Mesenchymal stem cell (in vitro differentiated cells and primary cell): ENCODE measurements at regions not wholly inside any gene's neighbourhood (a gene's known extent, or its start where the extent isn't known, plus 50 kb on each side); places are given as distances from the start of the nearest gene placed in this dataset.

Source experiments
- DNase-seq: peaks from one replicate; pipeline ENCODE4 v3.0.0-alpha.2; 2013
- H2AFZ ChIP-seq: one replicate; pipeline ENCODE4 v1.6.1; 2013; ENCODE audit warnings: low read depth, mild to moderate bottlenecking, control low read depth, inconsistent platforms, low read length, moderate library complexity
- H2AK5ac ChIP-seq: 2 replicates; pipeline ENCODE4 v1.6.1; 2013; ENCODE audit warnings: low read length, moderate library complexity, mild to moderate bottlenecking, inconsistent platforms; ENCODE audit not compliant: severe bottlenecking
- H2BK120ac ChIP-seq: one replicate; pipeline ENCODE4 v1.6.1; 2013; ENCODE audit warnings: low read depth, mild to moderate bottlenecking, inconsistent platforms, low read length, moderate library complexity
- H2BK12ac ChIP-seq, 2 experiments: one replicate each; pipeline ENCODE4 v1.6.1; 2013; ENCODE audit warnings: inconsistent platforms in 2 of 2, low read length in 2 of 2, mild to moderate bottlenecking in 2 of 2, moderate library complexity in 2 of 2, control low read depth in 1 of 2
- H2BK15ac ChIP-seq: one replicate; pipeline ENCODE4 v1.6.1; 2013; ENCODE audit warnings: mild to moderate bottlenecking, low read depth, inconsistent platforms; ENCODE audit not compliant: poor library complexity, severe bottlenecking
- H2BK5ac ChIP-seq: 2 replicates; pipeline ENCODE4 v1.6.1; 2013; ENCODE audit warnings: low read depth, mild to moderate bottlenecking, low read length, control low read depth, inconsistent platforms; ENCODE audit not compliant: poor library complexity, severe bottlenecking
- H3K14ac ChIP-seq, 2 experiments: one replicate each; pipeline ENCODE4 v1.6.1; 2013; ENCODE audit warnings: inconsistent platforms in 2 of 2, low read length in 2 of 2, control low read depth in 1 of 2, mild to moderate bottlenecking in 1 of 2, moderate library complexity in 1 of 2
- H3K18ac ChIP-seq, 2 experiments: one replicate each; pipeline ENCODE4 v1.6.1; 2013; ENCODE audit warnings: inconsistent platforms in 2 of 2, low read length in 2 of 2, control low read depth in 1 of 2, low read depth in 1 of 2, mild to moderate bottlenecking in 1 of 2
- H3K23ac ChIP-seq, 2 experiments: one replicate each; pipeline ENCODE4 v1.6.1; 2013; ENCODE audit warnings: inconsistent platforms in 2 of 2, low read length in 2 of 2, mild to moderate bottlenecking in 2 of 2, moderate library complexity in 2 of 2, control low read depth in 1 of 2
- H3K27ac ChIP-seq: 2 replicates; pipeline ENCODE4 v1.5.1; 2013; ENCODE audit warnings: mild to moderate bottlenecking, moderate library complexity, low read length, control low read depth, inconsistent platforms; ENCODE audit not compliant: poor library complexity, severe bottlenecking
- H3K27me3 ChIP-seq, 2 experiments: 2 replicates each; pipeline versions ENCODE4 v1.6.1 to v1.7.0; 2013; ENCODE audit warnings: low read length in 2 of 2, mild to moderate bottlenecking in 2 of 2, moderate library complexity in 2 of 2, control low read depth in 1 of 2, inconsistent platforms in 1 of 2; ENCODE audit not compliant: control insufficient read depth in 1 of 2, insufficient read depth in 1 of 2
- H3K36me3 ChIP-seq, 2 experiments: 2 replicates each; pipeline versions ENCODE4 v1.6.1 to v1.7.0; 2013; ENCODE audit warnings: low read length in 2 of 2, control low read depth in 1 of 2, inconsistent platforms in 1 of 2, low read depth in 1 of 2, mild to moderate bottlenecking in 1 of 2; ENCODE audit not compliant: insufficient read depth in 2 of 2, control insufficient read depth in 1 of 2
- H3K4ac ChIP-seq, 2 experiments: one replicate each; pipeline ENCODE4 v1.6.1; 2013; ENCODE audit warnings: inconsistent platforms in 2 of 2, low read length in 2 of 2, mild to moderate bottlenecking in 2 of 2, moderate library complexity in 2 of 2, control low read depth in 1 of 2, low read depth in 1 of 2
- H3K4me1 ChIP-seq: 2 replicates; pipeline ENCODE4 v1.6.1; 2013; ENCODE audit warnings: low read depth, low read length, control low read depth; ENCODE audit not compliant: control insufficient read depth, insufficient read depth
- H3K4me2 ChIP-seq: 2 replicates; pipeline ENCODE4 v1.6.1; 2013; ENCODE audit warnings: low read length, mild to moderate bottlenecking, inconsistent platforms; ENCODE audit not compliant: poor library complexity, severe bottlenecking
- H3K4me3 ChIP-seq, 2 experiments: 2 replicates each; pipeline versions ENCODE4 v1.5.1 to v1.7.0; 2013; ENCODE audit warnings: low read length in 2 of 2, mild to moderate bottlenecking in 2 of 2, control low read depth in 1 of 2, low read depth in 1 of 2; ENCODE audit not compliant: insufficient read depth in 1 of 2
- H3K79me1 ChIP-seq: replicated peaks from 2 replicates; pipeline ENCODE4 v1.6.1; 2013; ENCODE audit warnings: mild to moderate bottlenecking, control low read depth, low read length, inconsistent platforms; ENCODE audit not compliant: poor library complexity, severe bottlenecking
- H3K9ac ChIP-seq: 2 replicates; pipeline ENCODE4 v1.7.0; 2013; ENCODE audit warnings: mild to moderate bottlenecking, low read length, moderate library complexity
- H3K9me3 ChIP-seq: 2 replicates; pipeline ENCODE4 v1.7.0; 2013; ENCODE audit warnings: mild to moderate bottlenecking, low read length; ENCODE audit not compliant: control insufficient read depth
- H4K8ac ChIP-seq: one replicate; pipeline ENCODE4 v1.6.1; 2013; ENCODE audit warnings: inconsistent platforms, mild to moderate bottlenecking, low read length, moderate library complexity
- H4K91ac ChIP-seq: one replicate; pipeline ENCODE4 v1.6.1; 2013; ENCODE audit warnings: mild to moderate bottlenecking, low read length, inconsistent platforms
- WGBS: methylation state at CpG from one replicate; pipeline ENCODE4 v1.1.7; 2013; ENCODE audit warnings: mixed read lengths; 5-methylcytosine and 5-hydroxymethylcytosine counted together

DNA sequence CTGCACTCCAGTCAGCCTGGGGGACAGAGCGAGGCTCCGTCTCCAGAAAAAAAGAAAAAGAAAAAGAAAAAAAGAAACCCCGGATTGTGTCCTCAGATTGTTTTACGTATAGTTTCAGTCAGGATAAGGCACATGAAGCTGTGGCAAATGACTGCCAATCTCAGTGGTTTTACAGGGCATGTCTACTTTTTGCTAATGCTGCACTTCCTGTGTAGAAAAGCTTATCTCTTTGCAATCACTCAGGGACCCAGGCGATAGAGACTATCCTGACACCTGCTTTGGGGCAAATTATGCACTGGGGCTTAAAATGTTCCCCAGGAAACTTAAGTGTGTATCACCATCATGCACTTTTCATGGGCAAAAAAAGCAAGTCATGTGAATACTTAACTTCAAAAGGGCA lies 103.7 kb upstream of the MEIS1 start:
- no peak overlapping the region for H2BK15ac ChIP-seq
- H3K14ac ChIP-seq, result no peak overlapping the region
- H3K23ac ChIP-seq, result no peak overlapping the region
- no peak overlapping the region for H3K18ac ChIP-seq
- DNase-seq, result no peak
- H4K8ac ChIP-seq, result no peak overlapping the region
- no peak overlapping the region for H2BK12ac ChIP-seq
- H3K36me3 ChIP-seq, result no peaks in the 10 kb centered on the region
- H4K91ac ChIP-seq, result no peak overlapping the region
- no peaks in the 10 kb centered on the region for H3K79me1 ChIP-seq
- 93% methylated on average over 5 of the region's 5 CpGs for WGBS
- H3K4me1 ChIP-seq, result peaks cover 2% of the 10 kb centered on the region
- no peak overlapping the region for H3K4me3 ChIP-seq
- H2BK120ac ChIP-seq, result no peak overlapping the region
- no peak overlapping the region for H2BK5ac ChIP-seq
- no peak overlapping the region for H3K27ac ChIP-seq
- H3K9me3 ChIP-seq, result no peaks in the 10 kb centered on the region
- no peak overlapping the region for H2AK5ac ChIP-seq
- no peak overlapping the region for H3K4ac ChIP-seq
- H3K9ac ChIP-seq, result no peak overlapping the region
- no peak overlapping the region for H2AFZ ChIP-seq
- H3K27me3 ChIP-seq, result no peaks in the 10 kb centered on the region
- H3K4me2 ChIP-seq, result no peak overlapping the region

DNA sequence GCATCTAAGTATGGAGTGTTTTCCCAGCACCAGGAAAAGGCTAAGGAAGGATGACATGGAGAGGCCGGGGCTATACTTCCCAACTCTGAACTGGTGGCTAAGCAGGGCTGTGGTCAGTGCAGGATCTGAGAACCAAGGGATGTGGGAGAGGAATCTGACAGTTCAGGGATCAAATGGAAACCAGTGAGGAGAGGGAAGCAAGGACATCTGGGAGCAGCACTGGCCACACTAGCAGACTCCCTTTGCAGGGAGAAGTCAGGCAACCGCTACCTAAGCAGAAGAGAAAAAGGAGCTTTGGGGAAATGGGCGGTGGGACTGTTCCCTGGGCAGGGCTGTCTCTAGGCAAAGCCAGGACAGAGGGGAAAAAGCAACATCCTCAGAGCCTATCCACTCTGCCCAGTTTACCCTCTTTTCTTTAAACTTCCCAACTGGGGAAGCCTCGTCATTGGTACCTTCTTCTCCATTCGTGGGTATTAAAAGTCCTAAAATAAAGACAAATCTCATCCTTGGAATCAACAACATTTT lies 105.8 kb upstream of the MEIS1 start:
- no peak overlapping the region for H2BK12ac ChIP-seq
- no peak overlapping the region for H4K91ac ChIP-seq
- no peak overlapping the region for H4K8ac ChIP-seq
- no peak overlapping the region for H3K27ac ChIP-seq
- H2BK15ac ChIP-seq, result no peak overlapping the region
- H3K4me3 ChIP-seq, result no peak overlapping the region
- H3K27me3 ChIP-seq, result no peaks in the 10 kb centered on the region
- H3K18ac ChIP-seq, result no peak overlapping the region
- no peak overlapping the region for H3K23ac ChIP-seq
- no peak overlapping the region for H2BK120ac ChIP-seq
- H3K14ac ChIP-seq, result no peak overlapping the region
- DNase-seq, result no peak
- no peaks in the 10 kb centered on the region for H3K79me1 ChIP-seq
- no peak overlapping the region for H3K4me2 ChIP-seq
- no peak overlapping the region for H2BK5ac ChIP-seq
- H2AK5ac ChIP-seq, result no peak overlapping the region
- WGBS, result 85% methylated on average over 5 of the region's 5 CpGs
- no peak overlapping the region for H3K4ac ChIP-seq
- no peak overlapping the region for H2AFZ ChIP-seq
- H3K9ac ChIP-seq, result no peak overlapping the region
- no peaks in the 10 kb centered on the region for H3K4me1 ChIP-seq
- H3K36me3 ChIP-seq, result no peaks in the 10 kb centered on the region
- H3K9me3 ChIP-seq, result no peaks in the 10 kb centered on the region

DNA sequence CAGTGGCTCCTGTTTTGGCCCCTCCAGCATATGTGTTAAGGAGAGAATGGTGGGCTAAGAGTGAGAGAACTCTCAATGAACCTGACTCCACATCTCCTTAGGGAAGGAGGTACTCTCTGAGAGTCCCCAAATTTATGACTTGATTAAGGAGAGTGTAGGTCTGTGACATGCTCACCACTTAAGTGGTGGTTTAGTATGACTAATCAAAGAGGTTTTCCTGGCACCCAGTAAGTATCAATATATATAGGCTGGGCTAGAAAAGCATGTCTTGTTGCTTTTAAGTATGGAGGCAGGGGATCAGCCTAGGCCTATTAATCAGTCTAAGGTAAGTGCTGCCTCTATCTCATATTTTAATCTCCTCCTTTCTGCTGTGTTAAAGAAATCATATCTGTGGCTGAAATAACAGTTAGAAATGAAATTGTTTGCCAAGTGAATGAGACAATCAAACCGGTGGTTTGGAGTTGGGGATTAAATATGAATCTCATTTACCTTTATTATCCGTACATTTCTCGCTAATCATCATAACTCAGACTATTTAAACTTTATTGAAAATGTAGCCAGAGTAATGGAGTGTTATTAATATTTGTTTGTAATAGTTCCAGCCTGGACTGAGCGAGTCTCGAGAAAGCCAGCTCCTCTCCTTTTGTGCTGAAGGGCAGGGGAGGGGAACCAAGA lies 107.7 kb upstream of the MEIS1 start:
- no peak overlapping the region for H3K4me2 ChIP-seq
- no peaks in the 10 kb centered on the region for H3K79me1 ChIP-seq
- no peak overlapping the region for H2BK5ac ChIP-seq
- H3K4me3 ChIP-seq, result no peak overlapping the region
- no peaks in the 10 kb centered on the region for H3K36me3 ChIP-seq
- no peak overlapping the region for H2AFZ ChIP-seq
- H2BK15ac ChIP-seq, result no peak overlapping the region
- DNase-seq, result no peak
- H3K4ac ChIP-seq, result no peak overlapping the region
- no peak overlapping the region for H4K8ac ChIP-seq
- no peak overlapping the region for H3K23ac ChIP-seq
- H2BK120ac ChIP-seq, result no peak overlapping the region
- no peak overlapping the region for H2AK5ac ChIP-seq
- no peak overlapping the region for H3K14ac ChIP-seq
- no peak overlapping the region for H3K27ac ChIP-seq
- no peak overlapping the region for H3K9ac ChIP-seq
- WGBS, result 87% methylated on average over 2 of the region's 5 CpGs
- H4K91ac ChIP-seq, result no peak overlapping the region
- peaks cover 0 to 5% of the 10 kb centered on the region in 2 experiments for H3K27me3 ChIP-seq
- H2BK12ac ChIP-seq, result no peak overlapping the region
- no peaks in the 10 kb centered on the region for H3K4me1 ChIP-seq
- H3K18ac ChIP-seq, result no peak overlapping the region
- no peaks in the 10 kb centered on the region for H3K9me3 ChIP-seq

DNA sequence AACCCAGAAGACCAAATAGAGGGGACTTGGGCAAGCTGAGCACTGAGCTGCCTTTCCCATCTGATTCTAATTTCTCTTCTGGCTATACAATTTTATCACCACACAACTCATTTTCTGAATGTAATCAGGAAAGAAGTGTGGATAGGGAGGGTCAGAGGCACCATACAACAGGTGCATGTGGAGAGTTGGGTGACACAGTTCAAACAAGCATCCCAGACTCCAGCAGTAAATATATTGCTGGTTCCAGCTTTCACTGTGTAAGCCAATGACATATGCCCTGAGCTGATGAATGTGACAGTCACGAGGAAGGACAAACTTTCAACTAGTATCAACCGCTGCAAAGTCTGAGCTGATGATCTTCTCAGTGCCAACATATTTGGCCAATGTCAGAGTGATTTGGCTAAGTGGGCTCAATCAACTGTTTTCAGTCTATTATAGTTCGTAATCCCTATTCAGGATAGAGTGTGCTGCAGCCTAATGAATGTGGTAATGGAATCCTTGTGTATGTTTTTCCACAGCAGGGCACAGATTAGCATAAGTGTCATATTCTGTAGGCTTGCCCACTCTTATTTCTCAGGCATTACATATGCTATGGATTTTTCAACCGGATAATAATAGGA lies 109.9 kb upstream of the MEIS1 start:
- Histone ChIP-seq H3K79me1 (no peaks in the 10 kb centered on the region), H3K4ac (no peak overlapping the region), H3K23ac (no peak overlapping the region), H3K9me3 (no peaks in the 10 kb centered on the region), H3K9ac (no peak overlapping the region), H2AFZ (no peak overlapping the region), H2BK120ac (no peak overlapping the region), H3K27me3 (peaks cover 0 to 5% of the 10 kb centered on the region in 2 experiments), H3K4me3 (no peak overlapping the region), H3K4me1 (no peaks in the 10 kb centered on the region), H3K14ac (no peak overlapping the region), H2BK5ac (no peak overlapping the region), H4K91ac (no peak overlapping the region), H4K8ac (no peak overlapping the region), H2BK12ac (no peak overlapping the region), H3K18ac (no peak overlapping the region), H2AK5ac (no peak overlapping the region), H2BK15ac (no peak overlapping the region), H3K36me3 (no peaks in the 10 kb centered on the region), H3K27ac (no peak overlapping the region), H3K4me2 (no peak overlapping the region)
- no peak for DNase-seq
- 86% methylated on average over 3 of the region's 4 CpGs for WGBS
